PFSK-1 (cell line): ENCODE measurements at regions not wholly inside any gene's neighbourhood (a gene's known extent, or its start where the extent isn't known, plus 50 kb on each side); places are given as distances from the start of the nearest gene placed in this dataset.

Experiments used
- FOXP2 ChIP-seq: optimal IDR thresholded peaks from 2 replicates; pipeline ENCODE3; 2011; ENCODE audit warnings: borderline replicate concordance, control low read depth, inconsistent platforms; ENCODE audit not compliant: insufficient read depth; ENCODE audit errors: extremely low read length, extremely low read depth
- POLR2AphosphoS5 ChIP-seq: IDR thresholded peaks from 2 replicates; pipeline ENCODE4 v1.6.1; 2012; ENCODE audit warnings: low read depth, mild to moderate bottlenecking, control low read depth, low read length, moderate library complexity
- SIN3A ChIP-seq: IDR thresholded peaks from 2 replicates; pipeline ENCODE4 v1.6.1; 2012; ENCODE audit warnings: mild to moderate bottlenecking, low read length, moderate library complexity, borderline replicate concordance; ENCODE audit not compliant: insufficient read depth
- TAF1 ChIP-seq: IDR thresholded peaks from 2 replicates; pipeline ENCODE4 v1.6.1; 2012; ENCODE audit warnings: low read length, control low read depth, borderline replicate concordance; ENCODE audit not compliant: insufficient read depth
- TF ChIP-seq, protein P1 (sequence below), 2 experiments: IDR thresholded peaks; 2 replicates each; pipeline versions ENCODE4 v1.6.1 to v1.8.0; 2011 to 2012; ENCODE audit warnings: low read depth in 2 of 2, low read length in 2 of 2, control low read depth in 1 of 2, inconsistent platforms in 1 of 2, mild to moderate bottlenecking in 1 of 2, moderate library complexity in 1 of 2; ENCODE audit not compliant: insufficient read depth in 1 of 2

DNA sequence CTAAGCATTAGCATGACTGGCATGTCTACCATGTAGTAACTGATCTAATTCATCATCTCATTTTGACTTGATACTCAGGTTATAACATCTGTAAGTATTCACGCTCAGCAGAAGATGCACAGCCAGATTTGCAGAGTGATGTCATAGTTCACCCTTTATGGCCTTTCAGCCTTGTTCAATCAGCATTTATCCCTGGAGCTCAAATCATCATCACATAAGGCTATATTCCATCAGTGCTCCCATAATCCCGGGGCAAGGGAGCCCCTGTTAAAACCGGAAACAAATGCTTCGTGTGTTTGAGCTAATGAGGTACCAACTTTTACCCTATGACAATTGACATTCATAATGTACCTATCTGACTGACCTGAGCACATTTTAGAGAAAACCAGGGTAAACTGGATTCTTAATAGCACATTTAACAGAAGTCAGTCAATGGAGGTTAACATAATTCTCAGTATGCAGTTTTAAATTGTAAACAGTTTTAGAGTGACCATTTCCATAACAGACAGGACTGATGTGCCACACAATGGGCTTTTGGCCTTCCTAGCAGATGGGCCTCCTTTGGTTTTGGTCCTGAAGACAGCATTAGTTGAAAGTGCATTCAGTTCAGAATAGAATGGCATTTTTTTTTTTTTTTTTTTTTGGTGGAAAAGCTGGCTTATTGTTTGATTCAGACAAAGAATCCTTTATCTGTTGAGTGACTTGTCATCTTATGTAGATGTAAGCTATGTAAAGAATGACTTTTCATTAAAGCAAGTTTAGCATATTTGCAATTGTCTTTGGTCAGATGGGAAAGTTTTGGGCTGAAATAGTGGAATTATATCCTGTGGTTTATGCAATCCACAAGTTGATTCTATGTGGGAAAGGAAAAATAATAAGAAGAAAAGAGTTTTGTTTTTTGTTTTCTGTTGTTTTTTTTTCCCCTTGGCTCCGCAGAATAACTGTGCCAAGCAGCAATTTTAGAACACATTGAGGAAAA is 866.0 kb upstream of the ACVR2A start:
- TF ChIP-seq POLR2AphosphoS5 (no peak), FOXP2 (no peak)

DNA sequence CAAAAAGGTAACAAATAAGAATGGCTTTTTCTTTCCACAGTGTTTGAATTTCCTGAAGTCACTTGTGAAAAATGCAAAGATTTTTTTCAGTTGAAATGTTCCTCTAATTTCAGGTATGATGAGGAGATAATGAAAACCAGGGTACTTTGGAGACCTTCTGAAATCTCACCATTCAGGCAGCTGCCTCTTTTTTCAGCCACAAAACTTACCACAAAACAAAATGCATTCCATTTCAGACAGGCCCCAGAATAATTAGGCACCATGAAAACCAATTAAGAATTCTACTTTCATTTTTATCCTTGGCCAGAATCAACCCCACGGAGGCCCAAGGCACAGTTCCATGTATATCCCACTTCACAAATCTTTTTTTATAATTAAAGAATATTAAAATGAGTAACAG is 880.3 kb upstream of the ACVR2A start:
- TF ChIP-seq, protein P1, sequence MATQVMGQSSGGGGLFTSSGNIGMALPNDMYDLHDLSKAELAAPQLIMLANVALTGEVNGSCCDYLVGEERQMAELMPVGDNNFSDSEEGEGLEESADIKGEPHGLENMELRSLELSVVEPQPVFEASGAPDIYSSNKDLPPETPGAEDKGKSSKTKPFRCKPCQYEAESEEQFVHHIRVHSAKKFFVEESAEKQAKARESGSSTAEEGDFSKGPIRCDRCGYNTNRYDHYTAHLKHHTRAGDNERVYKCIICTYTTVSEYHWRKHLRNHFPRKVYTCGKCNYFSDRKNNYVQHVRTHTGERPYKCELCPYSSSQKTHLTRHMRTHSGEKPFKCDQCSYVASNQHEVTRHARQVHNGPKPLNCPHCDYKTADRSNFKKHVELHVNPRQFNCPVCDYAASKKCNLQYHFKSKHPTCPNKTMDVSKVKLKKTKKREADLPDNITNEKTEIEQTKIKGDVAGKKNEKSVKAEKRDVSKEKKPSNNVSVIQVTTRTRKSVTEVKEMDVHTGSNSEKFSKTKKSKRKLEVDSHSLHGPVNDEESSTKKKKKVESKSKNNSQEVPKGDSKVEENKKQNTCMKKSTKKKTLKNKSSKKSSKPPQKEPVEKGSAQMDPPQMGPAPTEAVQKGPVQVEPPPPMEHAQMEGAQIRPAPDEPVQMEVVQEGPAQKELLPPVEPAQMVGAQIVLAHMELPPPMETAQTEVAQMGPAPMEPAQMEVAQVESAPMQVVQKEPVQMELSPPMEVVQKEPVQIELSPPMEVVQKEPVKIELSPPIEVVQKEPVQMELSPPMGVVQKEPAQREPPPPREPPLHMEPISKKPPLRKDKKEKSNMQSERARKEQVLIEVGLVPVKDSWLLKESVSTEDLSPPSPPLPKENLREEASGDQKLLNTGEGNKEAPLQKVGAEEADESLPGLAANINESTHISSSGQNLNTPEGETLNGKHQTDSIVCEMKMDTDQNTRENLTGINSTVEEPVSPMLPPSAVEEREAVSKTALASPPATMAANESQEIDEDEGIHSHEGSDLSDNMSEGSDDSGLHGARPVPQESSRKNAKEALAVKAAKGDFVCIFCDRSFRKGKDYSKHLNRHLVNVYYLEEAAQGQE (IDR thresholded peaks at IDR 0.05; ENCODE audit: insufficient read depth in 1 of 2, low read depth in 2 of 2, low read length in 2 of 2), result no peak
- TF ChIP-seq POLR2AphosphoS5 (no peak), SIN3A (no peak), TAF1 (no peak), FOXP2 (no peak)

GRCh38 chr2:146954544-146954943 is 890.3 kb upstream of the ACVR2A start:
- TF ChIP-seq TAF1 (no peak), POLR2AphosphoS5 (no peak), SIN3A (no peak), FOXP2 (no peak)
- TF ChIP-seq, protein P1 (IDR thresholded peaks at IDR 0.05; ENCODE audit: insufficient read depth in 1 of 2, low read depth in 2 of 2, low read length in 2 of 2), result no peak

GRCh38 chr2:146952696-146953095 is 892.1 kb upstream of the ACVR2A start:
- no peak for TF ChIP-seq SIN3A
- no peak for TF ChIP-seq TAF1
- TF ChIP-seq, protein P1 (IDR thresholded peaks at IDR 0.05; ENCODE audit: insufficient read depth in 1 of 2, low read depth in 2 of 2, low read length in 2 of 2), result no peak
- TF ChIP-seq POLR2AphosphoS5, result no peak
- TF ChIP-seq FOXP2, result no peak

- TF ChIP-seq SIN3A, result no peak
- TF ChIP-seq, protein P1 (IDR thresholded peaks at IDR 0.05; ENCODE audit: insufficient read depth in 1 of 2, low read depth in 2 of 2, low read length in 2 of 2), result no peak
- TF ChIP-seq TAF1, result no peak
Observed at GRCh38 chr2:146950911-146951310, 893.9 kb upstream of the ACVR2A start.
